NCI-H1417 (cell line): ENCODE measurements at regions not wholly inside any gene's neighbourhood (a gene's known extent, or its start where the extent isn't known, plus 50 kb on each side); places are given as distances from the start of the nearest gene placed in this dataset.

Source experiments
- DNase-seq, 3 experiments: peaks; one replicate each; lab custom pipeline; 2025; lab: John Stamatoyannopoulos, UW

GRCh38 chr14:29278301-29279263 lies 512.0 kb downstream of the FOXG1 start:
- DNase-seq = no peak

GRCh38 chr14:29282169-29282568 lies 515.6 kb downstream of the FOXG1 start:
- DNase-seq = no peak

GRCh38 chr14:29290441-29290840 lies 523.9 kb downstream of the FOXG1 start:
- DNase-seq = no peak

- no peak for DNase-seq
Measured at GRCh38 chr14:29299372-29299771, 532.8 kb downstream of the FOXG1 start.

- DNase-seq = no peak
Measured at GRCh38 chr14:29301571-29301970, 535.0 kb downstream of the FOXG1 start.

- no peak for DNase-seq
Measured at GRCh38 chr14:29310210-29310609, 543.6 kb downstream of the FOXG1 start.

GRCh38 chr14:29310757-29311156 lies 544.2 kb downstream of the FOXG1 start:
- no peak for DNase-seq

GRCh38 chr14:29311983-29312382 lies 545.4 kb downstream of the FOXG1 start:
- DNase-seq = no peak

GRCh38 chr14:29316936-29317335 lies 550.3 kb downstream of the FOXG1 start:
- DNase-seq = no peak

- no peak for DNase-seq
Measured at GRCh38 chr14:29317423-29317822, 550.8 kb downstream of the FOXG1 start.

GRCh38 chr14:29320286-29320685 lies 553.7 kb downstream of the FOXG1 start:
- no peak for DNase-seq

GRCh38 chr14:29321646-29322045 lies 555.1 kb downstream of the FOXG1 start:
- no peak for DNase-seq

GRCh38 chr14:29339494-29340172 lies 573.0 kb downstream of the FOXG1 start:
- DNase-seq = no peak

GRCh38 chr14:29348504-29348903 lies 579.1 kb downstream of the PRKD1 start:
- DNase-seq = no peak

- no peak for DNase-seq
Measured at GRCh38 chr14:29350496-29350895, 577.2 kb downstream of the PRKD1 start.

- no peak for DNase-seq
Measured at GRCh38 chr14:29351996-29352705, 575.5 kb downstream of the PRKD1 start.

GRCh38 chr14:29352706-29353080 lies 575.0 kb downstream of the PRKD1 start:
- no peak for DNase-seq

- DNase-seq = no peak
Measured at GRCh38 chr14:29353513-29353912, 574.1 kb downstream of the PRKD1 start.

- no peak for DNase-seq
Measured at GRCh38 chr14:29354486-29354885, 573.2 kb downstream of the PRKD1 start.

- no peak for DNase-seq
Measured at GRCh38 chr14:29355331-29355730, 572.3 kb downstream of the PRKD1 start.

- no peak for DNase-seq
Measured at GRCh38 chr14:29355846-29356245, 571.8 kb downstream of the PRKD1 start.

GRCh38 chr14:29360656-29361055 lies 567.0 kb downstream of the PRKD1 start:
- DNase-seq = no peak

- no peak for DNase-seq
Measured at GRCh38 chr14:29370024-29370423, 557.6 kb downstream of the PRKD1 start.
